DOHH2 (cell line): ENCODE measurements at regions not wholly inside any gene's neighbourhood (a gene's known extent, or its start where the extent isn't known, plus 50 kb on each side); places are given as distances from the start of the nearest gene placed in this dataset.

ENCODE experiments used
- EZH2phosphoT487 ChIP-seq: fragments of 200-600 bp; sonication (generic); IDR thresholded peaks from 2 replicates; pipeline ENCODE4 v1.6.1; 2017; ENCODE audit warnings: borderline replicate concordance, mild to moderate bottlenecking, antibody characterized with exemption, low read length, moderate library complexity, mixed read lengths
- TF ChIP-seq, protein P1 (sequence below): fragments of 200-600 bp; sonication (generic); IDR thresholded peaks from one replicate; pipeline ENCODE4 v1.5.1; 2014; ENCODE audit warnings: antibody characterized with exemption, mild to moderate bottlenecking, low read depth, low read length; ENCODE audit not compliant: poor library complexity, severe bottlenecking

DNA sequence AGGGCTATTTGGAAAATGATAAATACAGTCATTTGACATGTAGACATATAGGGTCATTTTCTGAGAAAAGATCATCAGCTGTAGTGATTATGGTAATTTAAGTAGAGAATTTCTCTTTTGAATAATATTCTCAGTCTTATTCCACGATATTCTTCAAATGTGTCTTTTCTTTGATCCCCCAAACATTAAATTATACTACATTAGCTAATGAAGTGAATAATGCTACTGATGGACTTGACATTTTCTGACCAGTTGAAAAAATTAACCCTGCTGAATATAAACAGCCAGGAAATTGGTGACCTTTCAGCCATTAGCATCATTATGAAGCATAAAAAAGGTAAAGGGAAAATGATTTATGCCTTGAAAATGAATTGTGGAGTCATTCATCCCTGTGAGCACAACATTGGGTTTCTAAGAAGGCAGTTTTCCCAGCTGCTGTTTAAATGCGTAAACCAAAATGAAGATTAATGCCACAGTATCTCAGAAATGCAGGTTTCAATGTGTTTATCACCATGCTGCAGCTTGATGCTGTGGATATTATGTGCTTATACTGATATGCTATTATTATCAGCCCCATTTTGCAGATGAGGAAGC is 489.1 kb downstream of the KCTD16 start:
- TF ChIP-seq, protein P1, sequence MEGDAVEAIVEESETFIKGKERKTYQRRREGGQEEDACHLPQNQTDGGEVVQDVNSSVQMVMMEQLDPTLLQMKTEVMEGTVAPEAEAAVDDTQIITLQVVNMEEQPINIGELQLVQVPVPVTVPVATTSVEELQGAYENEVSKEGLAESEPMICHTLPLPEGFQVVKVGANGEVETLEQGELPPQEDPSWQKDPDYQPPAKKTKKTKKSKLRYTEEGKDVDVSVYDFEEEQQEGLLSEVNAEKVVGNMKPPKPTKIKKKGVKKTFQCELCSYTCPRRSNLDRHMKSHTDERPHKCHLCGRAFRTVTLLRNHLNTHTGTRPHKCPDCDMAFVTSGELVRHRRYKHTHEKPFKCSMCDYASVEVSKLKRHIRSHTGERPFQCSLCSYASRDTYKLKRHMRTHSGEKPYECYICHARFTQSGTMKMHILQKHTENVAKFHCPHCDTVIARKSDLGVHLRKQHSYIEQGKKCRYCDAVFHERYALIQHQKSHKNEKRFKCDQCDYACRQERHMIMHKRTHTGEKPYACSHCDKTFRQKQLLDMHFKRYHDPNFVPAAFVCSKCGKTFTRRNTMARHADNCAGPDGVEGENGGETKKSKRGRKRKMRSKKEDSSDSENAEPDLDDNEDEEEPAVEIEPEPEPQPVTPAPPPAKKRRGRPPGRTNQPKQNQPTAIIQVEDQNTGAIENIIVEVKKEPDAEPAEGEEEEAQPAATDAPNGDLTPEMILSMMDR, result no peak
- TF ChIP-seq EZH2phosphoT487, result no peak
